KMS-11 (cell line): ENCODE measurements at regions not wholly inside any gene's neighbourhood (a gene's known extent, or its start where the extent isn't known, plus 50 kb on each side); places are given as distances from the start of the nearest gene placed in this dataset.

Source experiments
- H2AFZ ChIP-seq: fragments of 200-600 bp; sonication (generic); 2 replicates; pipeline ENCODE4 v1.6.1; 2016; ENCODE audit warnings: antibody characterized with exemption, mixed run types, low read depth
- H3K27ac ChIP-seq: fragments of 200-600 bp; sonication (generic); 2 replicates; pipeline ENCODE4 v1.6.1; 2016; ENCODE audit warnings: mild to moderate bottlenecking, mixed run types
- H3K27me3 ChIP-seq: fragments of 200-600 bp; sonication (generic); 2 replicates; pipeline ENCODE4 v1.6.1; 2017; ENCODE audit warnings: mild to moderate bottlenecking, low read depth, mixed run types, moderate library complexity; ENCODE audit not compliant: insufficient read depth
- H3K36me3 ChIP-seq: fragments of 200-600 bp; sonication (generic); 2 replicates; pipeline ENCODE4 v1.6.1; 2017; ENCODE audit warnings: mild to moderate bottlenecking, mixed run types; ENCODE audit not compliant: insufficient read depth
- H3K4me1 ChIP-seq: fragments of 200-600 bp; sonication (generic); 2 replicates; pipeline ENCODE4 v1.6.1; 2016; ENCODE audit warnings: mild to moderate bottlenecking, low read depth, mixed run types; ENCODE audit not compliant: poor library complexity, severe bottlenecking
- H3K4me2 ChIP-seq: fragments of 200-600 bp; sonication (generic); 2 replicates; pipeline ENCODE4 v1.7.0; 2016; ENCODE audit warnings: mild to moderate bottlenecking, mixed run types
- H3K4me3 ChIP-seq: fragments of 200-600 bp; sonication (generic); IDR thresholded peaks from 2 replicates; pipeline ENCODE4 v1.6.1; 2017; ENCODE audit warnings: low read depth, low read length, mixed read lengths; ENCODE audit not compliant: insufficient read depth
- H3K79me2 ChIP-seq: fragments of 200-600 bp; sonication (generic); 2 replicates; pipeline ENCODE4 v1.6.1; 2016; ENCODE audit warnings: low read depth, mixed run types; ENCODE audit not compliant: insufficient read depth
- H3K9ac ChIP-seq: fragments of 200-600 bp; sonication (generic); 2 replicates; pipeline ENCODE4 v1.6.1; 2016; ENCODE audit warnings: mild to moderate bottlenecking, mixed run types
- H4K20me1 ChIP-seq: fragments of 200-600 bp; sonication (generic); 2 replicates; pipeline ENCODE4 v1.6.1; 2016; ENCODE audit warnings: mild to moderate bottlenecking, mixed run types; ENCODE audit not compliant: insufficient read depth
- TF ChIP-seq, protein P1 (sequence below): fragments of 200-600 bp; sonication (generic); conservative IDR thresholded peaks from 2 replicates; pipeline ENCODE4 v1.6.1; 2017; ENCODE audit warnings: low read depth, mild to moderate bottlenecking, antibody characterized with exemption, low read length, moderate library complexity, mixed read lengths

DNA sequence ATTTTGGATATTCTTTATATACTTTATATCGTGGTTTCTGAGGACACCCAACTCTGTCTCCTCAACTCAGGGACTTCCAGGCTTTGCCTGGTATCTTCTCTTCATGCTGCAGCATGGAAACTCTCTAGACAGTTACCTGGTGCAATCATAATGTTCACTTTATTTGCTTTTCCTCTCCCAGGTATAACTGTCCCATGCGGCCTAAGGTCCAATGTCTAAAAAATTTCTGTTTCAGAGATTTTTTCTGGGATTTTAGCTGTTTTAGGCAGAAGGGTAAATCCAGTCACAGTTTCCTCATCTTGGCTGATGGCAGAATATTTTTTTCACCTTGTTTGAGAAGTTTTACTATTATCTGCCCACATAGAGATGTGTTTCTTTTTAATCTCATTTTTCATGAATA, 139.9 kb upstream of the KCNMB2 start:
- Histone ChIP-seq H3K4me1 (no peaks in the 10 kb centered on the region), H2AFZ (no peak overlapping the region), H3K4me2 (no peak overlapping the region), H3K9ac (no peak overlapping the region), H4K20me1 (no peaks in the 10 kb centered on the region), H3K36me3 (no peaks in the 10 kb centered on the region), H3K27ac (no peak overlapping the region), H3K79me2 (no peaks in the 10 kb centered on the region), H3K27me3 (no peaks in the 10 kb centered on the region), H3K4me3 (no peak overlapping the region)
- TF ChIP-seq, protein P1, sequence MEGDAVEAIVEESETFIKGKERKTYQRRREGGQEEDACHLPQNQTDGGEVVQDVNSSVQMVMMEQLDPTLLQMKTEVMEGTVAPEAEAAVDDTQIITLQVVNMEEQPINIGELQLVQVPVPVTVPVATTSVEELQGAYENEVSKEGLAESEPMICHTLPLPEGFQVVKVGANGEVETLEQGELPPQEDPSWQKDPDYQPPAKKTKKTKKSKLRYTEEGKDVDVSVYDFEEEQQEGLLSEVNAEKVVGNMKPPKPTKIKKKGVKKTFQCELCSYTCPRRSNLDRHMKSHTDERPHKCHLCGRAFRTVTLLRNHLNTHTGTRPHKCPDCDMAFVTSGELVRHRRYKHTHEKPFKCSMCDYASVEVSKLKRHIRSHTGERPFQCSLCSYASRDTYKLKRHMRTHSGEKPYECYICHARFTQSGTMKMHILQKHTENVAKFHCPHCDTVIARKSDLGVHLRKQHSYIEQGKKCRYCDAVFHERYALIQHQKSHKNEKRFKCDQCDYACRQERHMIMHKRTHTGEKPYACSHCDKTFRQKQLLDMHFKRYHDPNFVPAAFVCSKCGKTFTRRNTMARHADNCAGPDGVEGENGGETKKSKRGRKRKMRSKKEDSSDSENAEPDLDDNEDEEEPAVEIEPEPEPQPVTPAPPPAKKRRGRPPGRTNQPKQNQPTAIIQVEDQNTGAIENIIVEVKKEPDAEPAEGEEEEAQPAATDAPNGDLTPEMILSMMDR = no peak

DNA sequence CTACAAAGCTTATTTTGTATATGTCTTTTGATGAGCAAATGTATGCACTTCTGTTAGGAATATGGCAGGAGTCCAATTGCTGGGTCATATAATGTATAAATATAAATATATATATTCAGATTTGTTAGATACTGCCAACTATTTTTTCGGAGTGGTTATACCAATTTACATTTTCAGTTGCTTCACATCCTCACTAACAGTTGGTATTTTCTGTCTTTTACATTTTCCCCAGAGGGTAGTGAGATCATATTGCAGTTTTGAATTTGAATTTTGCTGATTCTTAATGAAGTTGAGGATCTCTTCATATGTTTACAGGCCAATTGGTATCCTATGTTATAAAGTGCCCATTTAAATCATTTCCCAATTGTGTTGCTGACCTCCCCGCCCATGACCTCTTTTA, 139.0 kb upstream of the KCNMB2 start:
- Histone ChIP-seq H3K4me1 (no peaks in the 10 kb centered on the region), H3K27ac (no peak overlapping the region), H3K36me3 (no peaks in the 10 kb centered on the region), H4K20me1 (no peaks in the 10 kb centered on the region), H3K27me3 (no peaks in the 10 kb centered on the region), H3K9ac (no peak overlapping the region), H3K4me3 (no peak overlapping the region), H2AFZ (no peak overlapping the region), H3K79me2 (no peaks in the 10 kb centered on the region), H3K4me2 (no peak overlapping the region)
- TF ChIP-seq, protein P1 = no peak

DNA sequence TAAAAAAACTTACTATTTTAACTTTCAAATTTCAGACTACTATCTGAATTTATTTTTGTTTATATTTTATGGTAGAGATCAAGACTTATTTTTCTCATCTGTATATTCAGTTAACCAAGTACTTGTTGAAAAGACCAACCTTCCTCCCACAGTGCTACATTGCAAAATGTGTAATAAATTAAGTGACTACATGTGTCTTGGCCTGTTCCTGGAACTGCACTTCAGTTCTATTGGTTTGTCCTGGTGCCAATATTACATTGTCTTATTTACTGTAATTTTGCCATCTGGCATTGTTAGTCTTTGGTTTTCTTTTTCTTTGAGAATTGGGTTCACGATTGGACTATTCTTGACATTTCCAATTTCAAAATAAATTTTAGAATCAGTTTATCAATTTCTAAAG, 138.4 kb upstream of the KCNMB2 start:
- Histone ChIP-seq H3K27ac (no peak overlapping the region), H3K4me2 (no peak overlapping the region), H4K20me1 (no peaks in the 10 kb centered on the region), H3K4me1 (no peaks in the 10 kb centered on the region), H3K36me3 (no peaks in the 10 kb centered on the region), H3K79me2 (no peaks in the 10 kb centered on the region), H3K4me3 (no peak overlapping the region), H2AFZ (no peak overlapping the region), H3K9ac (no peak overlapping the region), H3K27me3 (no peaks in the 10 kb centered on the region)
- TF ChIP-seq, protein P1 = no peak

DNA sequence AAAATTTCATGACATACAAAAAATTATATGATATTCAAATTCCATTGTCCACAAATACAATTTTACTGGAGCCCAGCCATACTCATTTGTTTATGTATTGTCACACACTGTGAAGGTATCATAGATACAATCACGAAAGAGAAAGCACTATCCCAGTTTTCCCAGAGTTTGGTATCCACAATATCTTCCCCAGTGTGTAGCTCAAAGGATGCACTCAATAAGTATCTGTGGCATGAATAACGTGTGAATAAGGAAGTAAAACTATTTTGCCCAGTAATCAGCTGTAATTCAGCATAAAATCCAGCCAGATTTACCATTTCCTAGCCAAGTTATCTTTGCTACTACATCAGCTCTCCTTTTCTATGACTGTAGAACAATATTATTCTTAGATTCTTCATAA, 131.3 kb upstream of the KCNMB2 start:
- no peak overlapping the region for H3K27ac ChIP-seq
- no peaks in the 10 kb centered on the region for H3K4me1 ChIP-seq
- no peaks in the 10 kb centered on the region for H3K27me3 ChIP-seq
- no peaks in the 10 kb centered on the region for H3K79me2 ChIP-seq
- no peaks in the 10 kb centered on the region for H3K36me3 ChIP-seq
- H2AFZ ChIP-seq = no peak overlapping the region
- TF ChIP-seq, protein P1 = no peak
- no peak overlapping the region for H3K4me3 ChIP-seq
- H4K20me1 ChIP-seq = no peaks in the 10 kb centered on the region
- H3K4me2 ChIP-seq = no peak overlapping the region
- H3K9ac ChIP-seq = no peak overlapping the region

DNA sequence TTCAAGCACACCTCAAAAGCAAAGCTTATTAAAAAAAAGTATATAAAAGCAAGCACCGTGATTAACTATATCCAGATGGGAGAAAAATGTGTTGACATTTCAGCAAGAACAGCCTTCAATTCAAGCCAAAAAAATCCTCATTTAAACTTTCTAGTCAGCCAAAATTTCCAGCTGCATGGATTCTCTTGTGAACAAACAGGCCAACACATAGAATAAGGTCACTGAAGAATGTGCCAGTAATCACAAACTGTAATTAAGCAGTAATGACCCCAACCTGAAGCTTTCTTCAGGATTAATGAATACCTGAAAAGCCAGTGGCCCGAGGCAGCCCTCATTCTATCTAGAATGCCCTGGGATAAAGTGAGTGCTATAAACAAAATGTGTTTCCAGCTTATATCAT, 130.7 kb upstream of the KCNMB2 start:
- H3K27me3 ChIP-seq = no peaks in the 10 kb centered on the region
- H3K9ac ChIP-seq = no peak overlapping the region
- no peak overlapping the region for H2AFZ ChIP-seq
- no peaks in the 10 kb centered on the region for H4K20me1 ChIP-seq
- H3K4me3 ChIP-seq = no peak overlapping the region
- no peaks in the 10 kb centered on the region for H3K79me2 ChIP-seq
- TF ChIP-seq, protein P1 = no peak
- H3K4me2 ChIP-seq = no peak overlapping the region
- no peaks in the 10 kb centered on the region for H3K36me3 ChIP-seq
- H3K4me1 ChIP-seq = no peaks in the 10 kb centered on the region
- H3K27ac ChIP-seq = no peak overlapping the region
